OCI-LY1 (cell line): ENCODE measurements at regions not wholly inside any gene's neighbourhood (a gene's known extent, or its start where the extent isn't known, plus 50 kb on each side); places are given as distances from the start of the nearest gene placed in this dataset.

ENCODE experiments used
- H2AFZ ChIP-seq: fragments of 200-600 bp; sonication (generic), shearing (Covaris generic); 2 replicates; pipeline ENCODE4 v1.6.0; 2014; ENCODE audit warnings: antibody characterized with exemption, mild to moderate bottlenecking, low read length
- H3F3A ChIP-seq: fragments of 200-600 bp; sonication (generic), shearing (Covaris generic); 2 replicates; pipeline ENCODE4 v1.6.0; 2014; ENCODE audit warnings: mild to moderate bottlenecking, antibody characterized with exemption, low read length, moderate library complexity; ENCODE audit not compliant: insufficient read depth
- H3K27ac ChIP-seq: fragments of 200-600 bp; sonication (generic); 2 replicates; pipeline ENCODE4 v1.5.1; 2014; ENCODE audit warnings: low read length, mixed run types, mild to moderate bottlenecking, low read depth; ENCODE audit not compliant: poor library complexity, severe bottlenecking
- H3K27me3 ChIP-seq: fragments of 200-600 bp; sonication (generic); 2 replicates; pipeline ENCODE4 v1.6.0; 2014; ENCODE audit warnings: antibody characterized with exemption, mild to moderate bottlenecking, low read length, moderate library complexity; ENCODE audit not compliant: insufficient read depth
- H3K36me3 ChIP-seq: fragments of 200-600 bp; sonication (generic); 2 replicates; pipeline ENCODE4 v1.6.1; 2014; ENCODE audit warnings: mild to moderate bottlenecking, antibody characterized with exemption, low read length, moderate library complexity, mixed read lengths; ENCODE audit not compliant: insufficient read depth
- H3K4me1 ChIP-seq: fragments of 200-600 bp; sonication (generic); 2 replicates; pipeline ENCODE4 v1.5.1; 2014; ENCODE audit warnings: mild to moderate bottlenecking, low read length, moderate library complexity; ENCODE audit not compliant: insufficient read depth, severe bottlenecking
- H3K4me2 ChIP-seq: fragments of 200-600 bp; sonication (generic), shearing (Covaris generic); 2 replicates; pipeline ENCODE4 v1.6.1; 2014; ENCODE audit warnings: low read length
- H3K4me3 ChIP-seq: fragments of 200-600 bp; sonication (generic); 2 replicates; pipeline ENCODE4 v1.5.1; 2014; ENCODE audit warnings: low read length, low read depth, mild to moderate bottlenecking, mixed read lengths; ENCODE audit not compliant: poor library complexity, severe bottlenecking
- H3K79me2 ChIP-seq: fragments of 200-600 bp; shearing (Covaris generic); 2 replicates; pipeline ENCODE4 v1.6.1; 2016; ENCODE audit warnings: mixed run types, low read length, mixed read lengths; ENCODE audit not compliant: insufficient read depth
- H3K9ac ChIP-seq: fragments of 200-600 bp; sonication (generic), shearing (Covaris generic); 2 replicates; pipeline ENCODE4 v1.6.1; 2014; ENCODE audit warnings: mild to moderate bottlenecking, low read length, mixed read lengths
- H3K9me2 ChIP-seq: fragments of 200-600 bp; sonication (generic), shearing (Covaris generic); 2 replicates; pipeline ENCODE4 v1.6.1; 2014; ENCODE audit warnings: low read depth, mild to moderate bottlenecking, low read length, mixed read lengths
- H3K9me3 ChIP-seq: fragments of 200-600 bp; shearing (Covaris generic); 2 replicates; pipeline ENCODE4 v1.6.1; 2014; ENCODE audit warnings: low read length, mixed read lengths
- H4K20me1 ChIP-seq: fragments of 200-600 bp; sonication (generic), shearing (Covaris generic); 2 replicates; pipeline ENCODE4 v1.6.0; 2016; ENCODE audit warnings: mild to moderate bottlenecking, low read length; ENCODE audit not compliant: insufficient read depth
- EZH2 ChIP-seq: fragments of 200-600 bp; sonication (generic), shearing (Covaris generic); IDR thresholded peaks from 2 replicates; pipeline ENCODE4 v1.8.0; 2017; ENCODE audit warnings: borderline replicate concordance, mixed run types, mild to moderate bottlenecking, antibody characterized with exemption, low read length, moderate library complexity, mixed read lengths
- TF ChIP-seq, protein P1 (sequence below): fragments of 200-600 bp; sonication (generic), shearing (Covaris generic); IDR thresholded peaks from 2 replicates; pipeline ENCODE4 v1.5.1; 2017; ENCODE audit warnings: mild to moderate bottlenecking, antibody characterized with exemption, low read length, moderate library complexity, mixed read lengths

DNA sequence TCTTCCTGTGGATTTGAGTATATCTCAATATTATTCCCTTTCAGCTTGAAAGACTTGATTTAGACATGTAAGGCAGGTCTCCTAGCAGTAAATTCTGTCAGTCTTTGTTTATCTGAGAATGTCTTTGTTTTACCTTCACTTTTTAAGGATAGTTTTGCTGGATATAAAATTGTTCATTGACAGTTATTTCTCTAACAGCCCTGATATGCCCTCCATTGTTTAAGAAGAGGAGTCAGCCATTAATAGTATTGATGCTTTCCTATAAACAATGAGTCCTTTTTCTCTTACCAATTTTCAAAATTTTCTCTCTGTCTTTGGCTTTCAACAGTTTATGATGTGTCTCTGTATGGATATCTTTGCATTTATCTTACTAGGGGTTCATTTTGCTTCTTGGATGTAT lies 163.5 kb upstream of the ANKRD55 start:
- no peak overlapping the region for H3K9ac ChIP-seq
- no peak overlapping the region for H3K27ac ChIP-seq
- H3F3A ChIP-seq: no peaks in the 10 kb centered on the region
- H2AFZ ChIP-seq: no peak overlapping the region
- no peak overlapping the region for H3K4me3 ChIP-seq
- no peak for TF ChIP-seq EZH2
- TF ChIP-seq, protein P1, sequence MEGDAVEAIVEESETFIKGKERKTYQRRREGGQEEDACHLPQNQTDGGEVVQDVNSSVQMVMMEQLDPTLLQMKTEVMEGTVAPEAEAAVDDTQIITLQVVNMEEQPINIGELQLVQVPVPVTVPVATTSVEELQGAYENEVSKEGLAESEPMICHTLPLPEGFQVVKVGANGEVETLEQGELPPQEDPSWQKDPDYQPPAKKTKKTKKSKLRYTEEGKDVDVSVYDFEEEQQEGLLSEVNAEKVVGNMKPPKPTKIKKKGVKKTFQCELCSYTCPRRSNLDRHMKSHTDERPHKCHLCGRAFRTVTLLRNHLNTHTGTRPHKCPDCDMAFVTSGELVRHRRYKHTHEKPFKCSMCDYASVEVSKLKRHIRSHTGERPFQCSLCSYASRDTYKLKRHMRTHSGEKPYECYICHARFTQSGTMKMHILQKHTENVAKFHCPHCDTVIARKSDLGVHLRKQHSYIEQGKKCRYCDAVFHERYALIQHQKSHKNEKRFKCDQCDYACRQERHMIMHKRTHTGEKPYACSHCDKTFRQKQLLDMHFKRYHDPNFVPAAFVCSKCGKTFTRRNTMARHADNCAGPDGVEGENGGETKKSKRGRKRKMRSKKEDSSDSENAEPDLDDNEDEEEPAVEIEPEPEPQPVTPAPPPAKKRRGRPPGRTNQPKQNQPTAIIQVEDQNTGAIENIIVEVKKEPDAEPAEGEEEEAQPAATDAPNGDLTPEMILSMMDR: no peak
- no peaks in the 10 kb centered on the region for H3K9me2 ChIP-seq
- H3K4me1 ChIP-seq: no peaks in the 10 kb centered on the region
- H3K27me3 ChIP-seq: no peaks in the 10 kb centered on the region
- H3K36me3 ChIP-seq: no peaks in the 10 kb centered on the region
- H3K79me2 ChIP-seq: no peaks in the 10 kb centered on the region
- H4K20me1 ChIP-seq: no peaks in the 10 kb centered on the region
- no peaks in the 10 kb centered on the region; the same call in 1 of the 2 replicates for H3K9me3 ChIP-seq
- H3K4me2 ChIP-seq: no peak overlapping the region

- Histone ChIP-seq H4K20me1 (no peaks in the 10 kb centered on the region), H3K79me2 (no peaks in the 10 kb centered on the region), H3K27ac (no peak overlapping the region), H3K27me3 (no peaks in the 10 kb centered on the region), H2AFZ (no peak overlapping the region), H3K9ac (no peak overlapping the region), H3F3A (no peaks in the 10 kb centered on the region), H3K9me3 (no peaks in the 10 kb centered on the region), H3K4me2 (no peak overlapping the region), H3K4me1 (no peaks in the 10 kb centered on the region), H3K9me2 (no peaks in the 10 kb centered on the region), H3K4me3 (no peak overlapping the region), H3K36me3 (no peaks in the 10 kb centered on the region)
- TF ChIP-seq, protein P1: no peak
- no peak for TF ChIP-seq EZH2
Observed at GRCh38 chr5:56389261-56389660, 156.1 kb upstream of the ANKRD55 start.

DNA sequence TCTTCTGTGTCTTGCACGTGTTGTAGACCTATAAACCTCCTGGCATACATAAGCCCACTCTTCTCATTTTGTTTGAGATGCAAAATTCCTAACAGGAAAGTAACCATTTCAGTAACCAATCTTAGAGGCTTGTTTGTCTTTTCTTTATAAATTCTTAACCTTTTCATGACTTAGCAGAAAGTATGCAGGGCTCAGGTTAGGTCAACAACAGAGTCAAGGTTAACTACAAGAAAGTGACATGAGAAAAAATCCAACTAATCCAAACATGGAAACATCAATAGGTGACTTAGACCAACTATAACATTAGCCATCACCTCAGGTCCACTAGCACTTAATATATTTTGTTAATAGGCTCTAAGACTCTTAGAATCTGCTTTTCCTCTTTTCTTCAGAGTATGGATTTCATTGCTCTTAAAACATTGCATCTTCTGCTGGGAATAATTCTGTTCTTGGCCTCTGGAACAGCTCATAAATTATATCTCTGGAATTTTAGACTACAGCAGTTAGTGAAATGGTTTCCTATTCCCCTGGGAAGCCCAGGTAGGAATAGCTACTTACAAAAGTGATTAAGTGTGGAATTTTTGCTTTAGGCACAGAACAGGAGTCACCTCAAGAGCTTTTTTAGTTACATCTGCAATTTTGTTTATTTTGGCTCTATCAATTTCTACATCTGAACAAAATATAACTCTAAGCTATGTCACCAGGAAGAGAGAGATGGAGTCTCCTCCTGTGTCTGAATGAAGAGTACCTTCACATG lies 155.3 kb upstream of the ANKRD55 start:
- H2AFZ ChIP-seq: no peak overlapping the region
- no peaks in the 10 kb centered on the region for H3K79me2 ChIP-seq
- H3K4me3 ChIP-seq: no peak overlapping the region
- no peaks in the 10 kb centered on the region for H3K4me1 ChIP-seq
- H3K9ac ChIP-seq: no peak overlapping the region
- H3F3A ChIP-seq: no peaks in the 10 kb centered on the region
- no peaks in the 10 kb centered on the region for H3K36me3 ChIP-seq
- H3K27me3 ChIP-seq: no peaks in the 10 kb centered on the region
- H3K4me2 ChIP-seq: no peak overlapping the region
- no peaks in the 10 kb centered on the region for H3K9me3 ChIP-seq
- no peak for TF ChIP-seq EZH2
- TF ChIP-seq, protein P1: no peak
- no peak overlapping the region for H3K27ac ChIP-seq
- no peaks in the 10 kb centered on the region for H3K9me2 ChIP-seq
- H4K20me1 ChIP-seq: no peaks in the 10 kb centered on the region
